ENCODE measurements at regions not wholly inside any gene's neighbourhood (a gene's known extent, or its start where the extent isn't known, plus 50 kb on each side); places are given as distances from the start of the nearest gene placed in this dataset.

DNA sequence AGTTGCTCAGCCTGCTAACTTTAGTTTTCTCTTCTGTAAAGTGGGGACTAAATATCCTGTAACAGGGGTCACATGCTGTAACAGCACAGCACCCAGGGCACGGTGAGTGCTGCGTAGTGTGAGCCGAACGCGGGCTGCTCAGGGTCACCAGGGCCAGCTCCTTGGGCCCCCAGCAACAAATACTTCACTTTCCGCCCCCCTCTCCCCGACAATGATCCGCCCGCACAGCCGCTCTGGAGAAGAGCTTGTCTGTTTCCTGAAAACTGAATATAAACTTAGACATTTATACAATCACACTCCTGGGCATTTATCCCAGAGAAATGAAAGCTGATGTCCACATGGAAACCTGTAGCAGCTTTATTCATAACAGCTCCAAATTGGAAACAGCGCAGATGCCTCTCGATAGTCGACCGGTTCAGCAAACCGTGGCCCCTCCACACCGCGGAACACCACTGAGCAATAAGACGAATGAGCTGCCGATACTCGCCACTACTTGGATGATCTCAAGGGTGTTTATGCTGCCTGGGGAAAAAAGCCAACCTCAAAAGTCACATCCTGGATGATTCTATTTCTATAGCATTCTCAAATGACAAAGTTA, 267.2 kb downstream of the PARN start:
- DNase-seq (ENCODE audit: low read depth in 2 of 2) = no peak

DNA sequence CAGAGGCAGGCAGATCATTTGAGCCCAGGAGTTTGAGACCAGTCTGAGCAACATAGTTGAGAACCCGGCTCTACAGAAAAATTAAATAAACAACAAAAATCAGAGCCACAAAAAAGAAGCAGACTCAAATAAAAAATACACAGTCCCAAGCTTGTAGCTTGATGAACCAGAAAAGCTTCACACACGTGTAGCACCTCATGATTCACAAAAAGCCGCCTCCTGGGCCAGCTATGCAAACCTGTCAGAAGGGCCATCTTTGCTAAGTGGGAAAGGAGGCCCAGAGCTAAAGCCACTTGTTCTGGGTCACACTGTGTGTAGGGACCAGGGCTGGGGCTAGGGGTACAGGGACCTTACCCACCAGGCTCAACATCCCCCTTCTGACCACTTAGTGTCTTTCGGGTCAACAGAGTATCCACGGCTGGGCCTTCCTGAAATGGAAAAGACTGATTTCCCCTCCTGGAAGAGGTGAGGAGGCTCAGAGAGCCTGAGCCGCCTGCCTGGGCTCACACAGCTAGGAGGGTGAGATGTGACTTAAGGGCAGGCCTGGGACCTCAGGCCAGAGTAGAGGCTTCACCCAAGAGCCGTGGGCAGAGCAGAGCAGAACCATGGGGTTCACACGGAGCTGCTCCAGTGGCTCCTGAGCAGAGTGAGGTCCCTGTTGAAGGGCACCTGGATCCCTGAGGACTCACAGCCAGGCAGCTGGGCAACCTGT, 269.6 kb downstream of the PARN start:
- DNase-seq (ENCODE audit: low read depth in 2 of 2) = no peak

DNA sequence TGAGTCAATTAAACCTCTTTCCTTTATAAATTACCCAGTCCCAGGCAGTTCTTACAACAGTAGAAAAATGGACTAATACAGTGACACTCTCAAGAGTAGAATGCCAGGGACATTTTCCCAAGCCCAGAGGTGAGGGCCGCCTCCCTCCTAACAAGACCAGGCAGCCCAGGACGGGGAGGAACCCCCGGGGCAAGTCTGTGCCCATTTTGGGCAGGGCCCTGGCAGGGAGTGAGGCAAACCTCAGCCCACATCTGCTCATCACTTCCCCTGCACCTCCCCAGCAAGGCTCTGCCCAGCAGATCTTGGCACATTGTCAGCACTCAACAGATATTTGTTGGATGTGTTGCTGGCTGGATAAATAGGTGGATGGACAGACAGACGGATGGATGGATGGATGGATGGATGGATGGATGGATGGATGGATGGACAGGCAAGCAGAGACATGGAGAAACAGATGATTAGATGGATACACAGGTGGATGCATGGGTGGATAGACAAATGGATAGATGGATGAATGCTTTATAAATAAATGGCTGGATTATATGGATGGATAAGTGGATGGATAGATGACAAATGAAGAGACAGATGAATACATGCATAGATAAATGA, 271.3 kb downstream of the PARN start:
- DNase-seq (ENCODE audit: low read depth in 2 of 2) = no peak

DNA sequence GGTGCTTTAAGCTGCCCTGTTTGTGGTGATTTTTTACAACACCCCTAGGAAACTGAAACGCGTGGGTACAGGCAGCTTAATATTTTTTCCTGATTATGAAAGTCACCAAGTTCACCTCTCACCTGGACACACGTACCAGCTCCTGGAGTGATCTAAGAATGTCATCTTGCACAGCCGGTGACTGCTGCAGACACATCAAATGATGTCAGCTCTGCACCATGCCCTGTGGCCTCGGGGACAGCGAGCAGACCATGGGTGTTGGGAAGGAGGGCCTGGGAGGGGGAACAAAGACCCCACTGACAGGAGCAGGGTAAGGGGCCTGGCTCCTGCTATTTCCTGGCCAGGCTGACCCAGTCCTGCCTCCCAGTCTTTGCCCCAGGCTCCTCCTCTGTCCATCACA, 272.7 kb downstream of the PARN start:
- no peak for DNase-seq (ENCODE audit: low read depth in 2 of 2)

DNA sequence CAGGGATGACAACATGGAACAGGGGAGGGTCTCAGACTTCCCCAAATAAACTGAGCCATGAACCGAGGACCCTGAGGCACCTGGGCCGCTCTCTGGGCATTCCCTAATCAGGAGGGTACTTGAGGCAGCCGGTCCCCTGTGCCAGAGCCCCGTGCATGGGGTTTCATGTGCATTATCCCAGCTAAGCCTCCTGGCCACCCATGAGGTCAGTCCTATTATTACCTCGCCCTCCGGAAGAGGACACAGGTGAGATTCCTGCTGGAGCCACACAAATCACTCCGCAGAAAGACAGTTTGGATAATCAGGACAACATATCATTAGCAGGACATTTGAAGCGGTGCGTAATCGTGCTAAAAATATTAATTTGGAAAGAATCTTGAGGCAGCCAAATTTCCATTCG, 274.0 kb downstream of the PARN start:
- DNase-seq (ENCODE audit: low read depth in 2 of 2) = no peak

DNA sequence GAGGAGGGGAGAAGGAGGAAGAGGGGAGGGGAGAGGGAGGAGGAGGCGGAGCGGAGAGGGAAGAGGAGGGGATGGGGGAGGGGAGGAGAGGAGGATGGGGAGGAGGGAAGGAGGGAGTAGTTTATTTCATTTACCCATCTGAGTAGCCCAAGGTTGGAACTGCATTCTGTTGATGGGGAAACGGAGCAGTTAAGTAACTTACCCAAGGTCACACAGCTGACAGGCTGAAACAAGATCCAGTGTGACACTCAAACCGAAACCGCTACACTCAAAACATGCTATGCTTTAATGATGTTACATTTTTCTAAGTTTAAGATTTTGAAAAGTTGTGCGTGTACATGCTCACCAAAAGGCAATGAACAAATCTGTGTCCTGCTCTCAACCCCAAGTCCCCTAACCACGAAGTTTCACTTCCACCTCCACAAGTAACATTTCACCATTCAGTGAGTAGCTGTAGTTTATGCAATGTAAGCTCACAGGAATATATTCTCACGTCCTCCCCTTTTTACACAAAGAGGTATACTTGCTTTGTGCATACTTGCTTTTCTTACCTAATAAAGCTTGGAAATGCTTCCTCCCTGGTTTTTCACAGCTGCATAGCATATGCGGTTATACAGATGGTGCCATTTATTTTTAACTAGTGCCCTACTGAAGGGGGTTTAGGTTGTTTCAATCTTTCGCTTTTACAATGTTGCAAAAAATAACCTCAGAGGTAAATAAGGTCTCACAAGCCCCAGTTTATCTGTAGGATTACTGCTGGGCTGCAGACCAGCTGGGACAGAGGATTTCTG, 275.3 kb downstream of the PARN start:
- peak; percentile 16 to 45 for DNase-seq (ENCODE audit: low read depth in 2 of 2)

DNA sequence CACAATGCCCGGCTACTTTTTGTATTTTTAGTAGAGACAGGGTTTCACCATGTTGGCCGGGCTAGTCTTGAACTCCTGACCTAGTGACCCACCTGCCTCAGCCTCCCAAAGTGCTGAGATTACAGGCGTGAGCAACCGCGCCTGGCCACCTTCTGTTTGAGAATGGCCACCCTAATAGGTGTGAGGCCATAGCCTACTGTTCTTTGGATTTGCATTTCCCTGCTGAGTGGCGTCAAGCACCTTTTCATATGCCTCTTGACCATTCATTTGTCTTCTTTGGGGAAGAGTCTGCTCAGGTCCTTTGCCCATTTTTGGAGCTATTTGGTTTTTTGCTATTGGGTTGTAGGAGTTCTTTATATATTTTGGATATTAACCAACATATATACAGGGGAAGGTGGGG, 276.7 kb downstream of the PARN start:
- DNase-seq (ENCODE audit: low read depth in 2 of 2) = no peak

DNA sequence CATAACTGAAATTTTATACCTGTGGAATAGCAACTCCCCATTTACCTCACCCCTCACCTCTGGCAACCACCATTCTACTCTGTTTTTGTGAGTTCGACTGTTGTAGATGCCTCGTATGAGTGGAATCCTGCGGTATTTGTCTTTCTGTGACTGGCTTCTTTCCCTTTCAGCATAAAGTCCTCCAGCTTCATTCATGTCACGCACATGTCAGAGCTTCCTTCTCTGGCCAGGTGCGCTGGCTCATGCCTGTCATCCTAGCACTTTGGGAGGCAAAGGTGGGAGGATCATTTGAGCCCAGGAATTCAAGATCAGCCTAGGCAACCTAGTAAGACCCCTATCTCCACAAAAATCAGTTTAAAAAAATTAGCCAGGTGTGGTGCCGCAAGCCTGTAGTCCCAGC, 278.4 kb downstream of the PARN start:
- no peak for DNase-seq (ENCODE audit: low read depth in 2 of 2)

DNA sequence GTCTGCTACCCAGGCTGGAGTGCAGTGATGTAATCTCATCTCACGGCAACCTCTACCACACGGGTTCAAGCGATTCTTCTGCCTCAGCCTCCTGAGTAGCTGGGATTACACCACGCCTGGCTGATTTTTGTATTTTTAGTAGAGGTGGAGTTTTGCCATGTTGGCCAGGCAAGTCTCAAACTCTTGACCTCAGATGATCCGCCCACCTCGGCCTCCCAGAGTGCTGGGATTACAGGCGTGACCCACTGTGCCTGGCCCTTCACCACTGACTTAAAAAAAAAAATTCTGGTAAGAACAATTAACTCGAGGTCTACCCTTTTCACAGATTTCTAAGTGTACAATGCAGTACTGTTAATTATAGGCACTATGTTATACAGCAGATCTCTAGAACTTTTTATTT, 279.4 kb downstream of the PARN start:
- DNase-seq (ENCODE audit: low read depth in 2 of 2) = no peak

DNA sequence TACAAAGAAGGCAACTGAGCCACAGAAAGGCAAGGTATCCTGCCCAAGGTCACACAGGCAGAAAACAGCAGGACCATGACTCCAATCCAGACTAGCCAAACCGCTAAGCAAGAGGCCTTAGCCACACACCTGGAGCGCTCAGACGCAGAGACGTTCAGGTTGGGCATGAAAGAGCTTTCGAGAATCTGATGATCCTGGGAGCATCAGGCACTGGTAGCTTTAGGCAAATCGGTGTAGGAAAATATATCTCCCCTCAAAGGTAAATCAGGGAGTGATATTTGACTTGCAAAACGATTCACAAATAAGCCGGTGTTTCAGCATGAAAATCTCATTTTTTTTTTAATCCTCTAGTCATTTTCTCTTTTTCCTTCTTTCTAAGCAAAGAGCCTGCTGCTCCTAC, 279.0 kb downstream of the MRTFB start:
- no peak for DNase-seq (ENCODE audit: low read depth in 2 of 2)

DNA sequence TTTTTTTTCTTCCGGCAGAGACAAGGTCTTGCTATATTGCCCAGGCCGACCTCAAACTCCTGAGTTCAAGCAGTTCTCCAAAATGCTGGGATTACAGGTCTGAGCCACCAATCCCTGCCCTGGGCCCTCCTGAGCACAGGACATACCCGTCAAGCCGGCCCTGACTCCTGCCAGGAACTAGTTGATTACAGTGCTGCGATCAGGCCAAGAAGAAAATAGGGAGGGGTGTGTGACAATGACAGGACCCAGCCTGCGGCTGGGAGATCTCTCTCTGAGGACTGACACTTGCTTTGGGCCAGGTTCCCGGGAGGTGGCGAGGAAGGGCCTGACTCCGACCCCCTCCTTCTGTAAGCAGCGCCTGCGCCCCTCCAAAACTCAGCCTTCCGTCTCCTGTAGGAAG, 276.6 kb downstream of the MRTFB start:
- DNase-seq (ENCODE audit: low read depth in 2 of 2) = no peak

DNA sequence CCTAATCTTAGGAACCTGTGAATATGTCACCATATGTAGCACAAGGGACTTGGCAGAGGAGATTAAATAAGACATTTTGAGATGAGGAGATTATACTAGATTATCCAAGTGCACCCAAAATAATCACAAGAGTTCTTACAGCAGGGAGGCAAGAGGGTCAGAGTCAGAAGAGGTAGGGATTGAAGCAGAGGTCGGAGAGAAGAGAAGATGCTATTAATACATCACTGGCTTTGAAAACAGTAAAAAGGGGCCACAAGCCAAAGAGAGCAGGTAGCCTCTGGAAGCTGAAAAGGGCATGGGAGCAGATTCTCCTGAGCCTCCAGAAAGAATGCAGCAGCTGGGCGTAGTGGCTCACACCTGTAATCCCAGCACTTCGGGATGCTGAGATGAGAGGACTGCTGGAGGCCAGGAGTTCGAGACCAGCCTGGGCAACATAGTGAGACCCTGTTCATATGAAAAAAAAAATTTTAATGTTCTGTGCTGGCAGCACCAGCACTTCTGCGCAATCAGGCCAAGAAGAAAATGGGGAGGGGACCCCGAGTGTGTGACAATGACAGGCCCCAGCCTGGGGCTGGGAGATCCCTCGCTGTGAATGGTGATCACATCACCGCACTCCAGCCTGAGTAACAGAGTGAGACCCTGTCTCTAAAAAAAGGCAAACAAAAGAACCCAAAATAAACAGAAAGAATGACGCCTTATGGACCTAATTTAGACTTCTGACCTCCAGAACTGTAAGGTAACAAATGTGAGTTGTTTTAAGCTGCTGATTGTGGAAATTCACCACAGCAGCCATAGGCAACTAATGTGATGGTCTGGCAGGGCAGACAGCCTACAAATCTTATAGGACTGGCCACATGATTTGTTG, 275.4 kb downstream of the MRTFB start:
- DNase-seq (ENCODE audit: low read depth in 2 of 2) = no peak

DNA sequence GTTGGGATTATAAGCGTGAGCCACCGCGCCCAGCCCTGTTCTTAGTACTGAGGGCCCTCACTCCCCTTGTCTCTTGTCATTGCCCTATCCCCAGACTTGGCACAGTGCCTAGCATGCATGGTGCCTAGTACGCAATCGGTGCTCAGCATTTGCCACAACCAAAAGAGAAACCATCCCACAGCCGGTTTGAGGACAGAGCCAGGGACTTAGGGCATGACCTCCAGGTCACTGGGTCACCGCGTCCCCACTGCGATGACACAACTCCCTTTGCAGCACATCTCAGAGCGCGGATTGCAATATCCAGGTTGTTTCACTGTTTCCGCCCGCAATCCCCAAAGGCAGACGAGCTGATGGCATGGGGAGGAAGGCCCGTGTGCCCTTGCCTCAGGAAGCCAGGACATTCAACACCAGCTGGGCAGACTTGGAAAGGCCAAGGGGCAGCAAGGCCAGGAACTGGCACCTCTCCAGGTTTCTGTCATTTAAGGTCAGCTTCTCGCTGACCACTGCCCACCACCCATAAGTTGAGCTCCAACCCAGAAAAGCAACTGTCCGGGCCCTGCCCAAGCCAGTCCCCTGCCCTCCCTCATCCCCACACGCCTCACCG, 274.5 kb downstream of the MRTFB start:
- no peak for DNase-seq (ENCODE audit: low read depth in 2 of 2)

DNA sequence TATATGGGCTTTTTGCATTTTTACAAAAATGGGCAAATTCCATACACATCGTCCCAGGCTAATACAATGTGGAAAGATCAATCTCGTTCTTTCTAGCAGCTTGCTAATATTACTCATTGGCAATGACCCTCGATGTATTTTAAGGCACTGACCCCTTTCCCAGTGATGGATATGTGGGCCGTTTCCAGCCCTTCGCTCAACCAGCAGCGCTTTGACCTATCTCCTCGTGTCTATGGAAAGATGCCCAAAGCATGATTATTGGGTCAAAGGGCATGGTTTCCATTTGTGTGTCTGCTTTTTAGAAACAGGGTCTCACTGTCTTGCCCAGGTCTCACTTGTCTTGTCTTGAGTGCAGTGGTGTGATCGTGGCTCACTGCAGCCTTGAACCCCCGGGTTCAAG, 273.8 kb downstream of the MRTFB start:
- DNase-seq (ENCODE audit: low read depth in 2 of 2) = no peak

DNA sequence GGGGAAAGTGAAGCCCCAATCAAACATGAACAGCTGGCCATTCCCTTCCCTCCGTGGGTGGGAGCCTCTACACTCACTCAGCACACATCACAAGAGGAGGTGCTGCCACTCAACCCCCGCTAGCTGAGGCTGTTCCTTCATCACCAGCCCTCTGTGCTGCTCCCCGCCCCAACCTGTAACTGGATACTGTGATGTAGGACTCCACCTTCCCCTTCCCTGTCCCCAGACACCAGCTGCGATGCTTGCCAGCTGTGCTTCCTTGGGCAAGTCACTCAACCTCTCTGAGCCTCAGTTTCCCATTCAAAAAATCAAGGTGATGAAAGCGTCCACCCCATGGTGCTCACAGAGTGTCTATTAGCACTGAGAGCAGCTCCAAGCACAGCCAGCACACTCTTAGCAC, 273.2 kb downstream of the MRTFB start:
- DNase-seq (ENCODE audit: low read depth in 2 of 2) = no peak

DNA sequence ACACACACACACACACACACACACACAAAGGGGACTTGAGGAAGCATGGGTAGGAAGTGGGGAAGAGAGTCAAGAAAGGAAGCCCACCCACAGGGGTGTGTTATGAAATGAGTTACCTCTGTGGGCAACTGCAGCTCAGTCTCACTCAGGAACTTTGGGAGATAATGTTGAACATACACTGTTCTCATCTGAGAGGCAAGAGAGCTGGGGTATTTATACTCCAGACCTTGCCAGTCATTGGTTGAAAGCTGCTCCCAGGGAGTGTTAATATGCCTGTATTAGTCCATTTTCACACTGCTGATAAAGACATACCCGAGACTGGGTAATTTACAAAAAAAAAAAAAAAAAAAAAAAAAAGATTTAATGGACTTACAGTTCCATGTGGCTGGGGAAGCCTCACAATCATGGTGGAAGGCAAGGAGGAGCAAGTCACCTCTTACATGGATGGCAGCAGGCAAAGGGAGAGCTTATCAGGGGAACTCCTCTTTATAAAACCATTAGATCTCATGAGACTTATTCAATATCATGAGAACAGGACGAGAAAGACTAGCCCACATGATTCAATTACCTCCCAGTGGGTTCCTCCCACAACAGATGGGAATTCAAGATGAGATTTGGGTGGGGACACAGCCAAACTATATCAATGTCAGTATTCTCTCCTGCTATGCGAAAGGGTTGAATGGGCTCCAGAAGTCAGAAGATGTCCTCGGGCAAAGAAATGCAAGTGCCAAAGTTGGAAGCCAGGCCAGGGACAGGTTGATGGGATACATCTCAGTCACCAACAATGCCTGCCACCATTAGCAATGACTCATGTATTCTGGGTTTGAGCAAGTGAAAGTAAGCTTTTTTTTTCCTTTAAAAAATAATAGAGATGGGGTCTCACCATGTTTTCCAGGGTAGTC, 270.5 kb downstream of the MRTFB start:
- no peak for DNase-seq (ENCODE audit: low read depth in 2 of 2)

DNA sequence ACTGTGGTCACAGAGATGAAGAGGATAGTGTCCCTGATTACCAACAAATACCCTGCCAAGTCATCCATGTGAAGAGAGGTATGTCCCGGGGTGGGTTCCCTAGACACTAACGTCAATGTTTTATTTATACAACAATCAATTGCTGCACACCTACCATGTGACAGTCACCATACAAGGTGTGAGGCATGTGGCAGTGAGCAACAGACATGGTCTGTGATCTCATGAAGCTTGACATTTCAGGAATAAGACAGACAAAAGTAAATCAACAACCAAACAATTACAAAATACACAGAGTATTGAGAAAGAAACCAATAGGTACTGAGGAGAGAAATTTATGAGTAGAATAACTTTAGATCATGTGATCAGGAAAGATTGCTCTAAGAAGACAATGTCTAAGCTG, 268.6 kb downstream of the MRTFB start:
- DNase-seq (ENCODE audit: low read depth in 2 of 2) = no peak

DNA sequence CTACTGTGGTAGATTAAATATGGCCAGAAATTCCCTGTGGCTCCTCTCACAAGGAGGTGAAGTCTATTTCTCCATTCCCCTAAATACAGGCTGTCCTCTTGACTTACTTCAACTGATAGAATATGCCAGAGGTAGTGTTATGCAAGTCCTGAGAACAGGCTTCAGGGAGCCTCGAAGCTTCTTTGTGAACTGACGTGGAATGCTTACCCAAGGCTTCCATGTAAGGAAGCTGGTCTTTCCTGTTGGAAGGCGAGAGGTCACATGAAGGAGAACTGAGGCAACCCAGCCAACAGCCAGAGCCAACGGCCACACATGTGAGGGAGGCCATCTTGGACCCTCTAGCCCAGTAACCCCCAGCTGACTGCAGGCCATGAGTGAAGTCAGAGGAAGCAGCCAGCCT, 267.9 kb downstream of the MRTFB start:
- DNase-seq (ENCODE audit: low read depth in 2 of 2) = no peak

DNA sequence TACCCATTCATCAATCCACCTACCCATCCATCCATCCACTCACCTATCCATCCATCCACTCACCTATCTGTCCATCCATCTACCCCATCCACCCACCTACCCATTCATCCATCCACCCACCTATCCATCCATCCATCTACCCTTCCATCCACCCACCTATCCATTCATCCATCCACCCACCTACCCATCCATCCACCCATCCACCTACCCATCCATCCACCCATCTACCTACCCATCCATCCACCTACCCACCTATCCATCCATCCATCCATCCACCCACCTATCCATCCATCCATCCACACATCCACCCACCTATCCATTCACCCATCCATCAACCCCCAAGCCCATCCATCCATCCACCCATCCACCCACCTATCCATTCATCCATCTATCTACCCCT, 267.1 kb downstream of the MRTFB start:
- DNase-seq (ENCODE audit: low read depth in 2 of 2) = no peak
